GM12878 (cell line): ENCODE measurements at regions not wholly inside any gene's neighbourhood (a gene's known extent, or its start where the extent isn't known, plus 50 kb on each side); places are given as distances from the start of the nearest gene placed in this dataset.

Experiments
- ATAC-seq: fragments of 200-7000 bp; cut with Tn5 transposase; 3 replicates; pipeline ENCODE4 v1.9.1; 2020; ENCODE audit warnings: mild to moderate bottlenecking, moderate library complexity
- BruUV-seq: library from RNA; stranded (reverse); fragments of 400-500 nt; replicated peaks from 2 replicates; lab custom pipeline; 2021; lab: Mats Ljungman, UMichigan
- CTCF ChIA-PET: fragments of 300-600 bp; sonication (Branson Sonifier 250); formaldehyde crosslinking; extraction: SDS; loops from one replicate; lab custom pipeline; 2021; ENCODE audit warnings: inconsistent platforms; lab: Yijun Ruan, JAX
- POLR2A ChIA-PET: fragments of 350-600 bp; formaldehyde crosslinking; extraction: SDS; loops from one replicate; lab custom pipeline; 2021; ENCODE audit warnings: inconsistent platforms; lab: Charles Lee
- RAD21 ChIA-PET: fragments of 300-600 bp; sonication (Branson Sonifier 250); formaldehyde crosslinking; loops from one replicate; lab custom pipeline; 2023; ENCODE audit warnings: antibody characterized with exemption; ENCODE audit not compliant: unreplicated experiment; lab: Charles Lee
- SMC1A ChIA-PET: fragments of 300-600 bp; sonication (Branson Sonifier 250); formaldehyde crosslinking; loops from one replicate; lab custom pipeline; 2023; ENCODE audit not compliant: unreplicated experiment, uncharacterized antibody; lab: Charles Lee
- DNase-seq: peaks from one replicate; pipeline ENCODE4 v3.0.0-alpha.2; 2011; ENCODE audit warnings: low read depth, low spot score
- FAIRE-seq: peaks from 3 replicates; lab custom pipeline; 2011; peaks lifted over from hg19 to GRCh38; lab: Jason Lieb, UNC
- H2AFZ ChIP-seq: 2 replicates; pipeline ENCODE4 v1.6.0; 2011; ENCODE audit warnings: low read depth, low read length, control low read depth; ENCODE audit not compliant: control insufficient read depth
- H3K27ac ChIP-seq: 2 replicates; pipeline ENCODE4 v1.5.1; 2011; ENCODE audit warnings: control low read depth; ENCODE audit not compliant: control insufficient read depth, insufficient read depth
- H3K27me3 ChIP-seq, 2 experiments: replicated peaks in 1 of 2; 2 replicates each; pipeline versions ENCODE4 v1.6.0 to v1.6.1; 2011; ENCODE audit warnings: low read length in 1 of 2; ENCODE audit not compliant: control insufficient read depth in 2 of 2, insufficient read depth in 2 of 2
- H3K36me3 ChIP-seq, 2 experiments: 2 replicates each; pipeline ENCODE4 v1.5.1; 2011; ENCODE audit warnings: low read length in 1 of 2; ENCODE audit not compliant: control insufficient read depth in 2 of 2, insufficient read depth in 2 of 2
- H3K4me1 ChIP-seq: 2 replicates; pipeline ENCODE4 v1.6.1; 2011; ENCODE audit warnings: mild to moderate bottlenecking, low read length, moderate library complexity, mixed read lengths; ENCODE audit not compliant: control insufficient read depth, insufficient read depth
- H3K4me2 ChIP-seq: 2 replicates; pipeline ENCODE4 v1.6.0; 2011; ENCODE audit warnings: control low read depth; ENCODE audit not compliant: control insufficient read depth, insufficient read depth
- H3K4me3 ChIP-seq: fragments of 200-600 bp; sonication (generic); 2 replicates; pipeline ENCODE4 v1.5.1; 2016
- H3K79me2 ChIP-seq: 2 replicates; pipeline ENCODE4 v1.6.0; 2011; ENCODE audit warnings: low read length; ENCODE audit not compliant: control insufficient read depth, insufficient read depth
- H3K9ac ChIP-seq: 2 replicates; pipeline ENCODE4 v1.8.0; 2011; ENCODE audit warnings: low read length, control low read depth, mixed read lengths; ENCODE audit not compliant: control insufficient read depth, insufficient read depth
- H3K9me3 ChIP-seq: replicated peaks from 3 replicates; pipeline ENCODE4 v1.5.1; 2011; ENCODE audit warnings: mild to moderate bottlenecking, low read length; ENCODE audit not compliant: control insufficient read depth, insufficient read depth
- H4K20me1 ChIP-seq: 2 replicates; pipeline ENCODE4 v1.6.0; 2011; ENCODE audit not compliant: control insufficient read depth, insufficient read depth
- ASH2L ChIP-seq: fragments of 300-600, 200-600 bp; sonication (generic); IDR thresholded peaks from 2 replicates; pipeline ENCODE4 v1.6.1; 2017; ENCODE audit warnings: low read depth, mild to moderate bottlenecking, borderline replicate concordance
- CBX5 ChIP-seq: sonication (generic); IDR thresholded peaks from 2 replicates; pipeline ENCODE4 v1.6.1; 2016; ENCODE audit warnings: low read depth, moderate library complexity, mild to moderate bottlenecking, inconsistent platforms
- HDGF ChIP-seq: fragments of 450-650 bp; IDR thresholded peaks from 2 replicates; pipeline ENCODE4 v1.6.1; 2016; ENCODE audit warnings: antibody characterized with exemption
- IRF3 ChIP-seq: fragments of 450-650 bp; IDR thresholded peaks from 2 replicates; pipeline ENCODE4 v1.6.1; 2014; ENCODE audit warnings: mild to moderate bottlenecking
- NR2C1 ChIP-seq: fragments of 450-650 bp; IDR thresholded peaks from 2 replicates; pipeline ENCODE4 v1.6.1; 2017; ENCODE audit warnings: antibody characterized with exemption, mild to moderate bottlenecking, moderate library complexity
- PAX8 ChIP-seq: fragments of 450-650 bp; IDR thresholded peaks from 2 replicates; pipeline ENCODE4 v1.6.1; 2017; ENCODE audit warnings: mild to moderate bottlenecking, moderate library complexity
- RCOR1 ChIP-seq: conservative IDR thresholded peaks from 2 replicates; pipeline ENCODE4 v1.6.1; 2012; ENCODE audit warnings: low read depth, low read length, improper control_type of control experiment
- RFX5 ChIP-seq: IDR thresholded peaks from 2 replicates; pipeline ENCODE4 v1.6.1; 2011; ENCODE audit warnings: low read depth, low read length, improper control_type of control experiment
- SMAD5 ChIP-seq: IDR thresholded peaks from 2 replicates; pipeline ENCODE4 v1.6.1; 2016; ENCODE audit warnings: antibody characterized with exemption, low read depth
- ZBED1 ChIP-seq: IDR thresholded peaks from 2 replicates; pipeline ENCODE4 v1.6.1; 2016; ENCODE audit warnings: borderline replicate concordance
- ZNF217 ChIP-seq: fragments of 450-650 bp; IDR thresholded peaks from 2 replicates; pipeline ENCODE4 v1.6.1; 2017; ENCODE audit warnings: antibody characterized with exemption, mild to moderate bottlenecking
- WGBS: methylation state at CpG from one replicate; pipeline ENCODE4 v1.1.6; 2016; ENCODE audit warnings: low lambda C conversion rate; ENCODE audit not compliant: insufficient replicate concordance, insufficient coverage; ENCODE audit errors: missing lambda C conversion rate; 5-methylcytosine and 5-hydroxymethylcytosine counted together
- in situ Hi-C: fragments of 300-500 bp; cut with MboI; formaldehyde crosslinking; loops from 9 replicates; pipeline ENCODE4 v1.14.3; 2018; ENCODE audit warnings: mixed read lengths
- intact Hi-C: fragments of 100-400 bp; cut with micrococcal nuclease; formaldehyde crosslinking; loops from one replicate; pipeline ENCODE4 v1.14.2; 2022; ENCODE audit not compliant: unreplicated experiment
- TF ChIP-seq, protein P1 (sequence below): fragments of 450-650 bp; conservative IDR thresholded peaks from 2 replicates; pipeline ENCODE4 v1.6.1; 2017; ENCODE audit warnings: mild to moderate bottlenecking, moderate library complexity
- TF ChIP-seq, protein P2 (sequence below): fragments of 450-650 bp; IDR thresholded peaks from 2 replicates; pipeline ENCODE4 v1.6.1; 2017; ENCODE audit warnings: mild to moderate bottlenecking, moderate library complexity

DNA sequence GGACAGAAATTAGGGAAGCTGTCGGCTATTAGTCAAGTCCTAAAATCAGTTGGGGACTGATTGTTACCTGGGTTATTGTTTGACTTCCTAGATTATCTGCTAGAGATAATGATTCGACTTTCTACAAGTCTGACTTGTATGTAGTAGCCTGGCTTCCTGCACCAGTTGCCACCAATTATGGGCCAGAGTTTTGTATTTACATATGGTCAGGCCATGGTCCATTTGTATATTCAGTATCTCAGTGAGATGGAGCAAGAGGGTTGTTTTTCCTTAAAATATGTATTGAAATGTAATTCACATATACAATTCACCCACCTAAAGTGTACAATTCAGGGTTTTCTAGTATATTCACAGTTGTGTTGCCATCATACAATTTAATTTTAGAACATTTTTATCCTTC lies 130.6 kb upstream of the PHACTR3 start:
- H3K9me3 ChIP-seq = no peaks in the 10 kb centered on the region
- no peak overlapping the region for H3K27ac ChIP-seq
- no peaks in the 10 kb centered on the region for H4K20me1 ChIP-seq
- in situ Hi-C loops = no loop called here
- ATAC-seq (no peak), DNase-seq (no peak), FAIRE-seq (no peak)
- no TSS peak for BruUV-seq
- ChIA-PET RAD21 (no interaction called here), SMC1A (no interaction called here), POLR2A (no interaction called here), CTCF (no interaction called here)
- H3K36me3 ChIP-seq = no peaks in the 10 kb centered on the region
- H3K27me3 ChIP-seq = peaks cover 3 to 4% of the 10 kb centered on the region in 2 experiments; a peak in 2 of 4 replicates
- no peaks in the 10 kb centered on the region for H3K79me2 ChIP-seq
- TF ChIP-seq NR2C1 (no peak), HDGF (no peak)
- TF ChIP-seq, protein P1, sequence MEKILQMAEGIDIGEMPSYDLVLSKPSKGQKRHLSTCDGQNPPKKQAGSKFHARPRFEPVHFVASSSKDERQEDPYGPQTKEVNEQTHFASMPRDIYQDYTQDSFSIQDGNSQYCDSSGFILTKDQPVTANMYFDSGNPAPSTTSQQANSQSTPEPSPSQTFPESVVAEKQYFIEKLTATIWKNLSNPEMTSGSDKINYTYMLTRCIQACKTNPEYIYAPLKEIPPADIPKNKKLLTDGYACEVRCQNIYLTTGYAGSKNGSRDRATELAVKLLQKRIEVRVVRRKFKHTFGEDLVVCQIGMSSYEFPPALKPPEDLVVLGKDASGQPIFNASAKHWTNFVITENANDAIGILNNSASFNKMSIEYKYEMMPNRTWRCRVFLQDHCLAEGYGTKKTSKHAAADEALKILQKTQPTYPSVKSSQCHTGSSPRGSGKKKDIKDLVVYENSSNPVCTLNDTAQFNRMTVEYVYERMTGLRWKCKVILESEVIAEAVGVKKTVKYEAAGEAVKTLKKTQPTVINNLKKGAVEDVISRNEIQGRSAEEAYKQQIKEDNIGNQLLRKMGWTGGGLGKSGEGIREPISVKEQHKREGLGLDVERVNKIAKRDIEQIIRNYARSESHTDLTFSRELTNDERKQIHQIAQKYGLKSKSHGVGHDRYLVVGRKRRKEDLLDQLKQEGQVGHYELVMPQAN = no peak
- no peak overlapping the region for H2AFZ ChIP-seq
- WGBS = 24% methylated on average over 2 of the region's 2 CpGs
- intact Hi-C loops = no loop called here
- no peaks in the 10 kb centered on the region for H3K4me1 ChIP-seq
- H3K4me3 ChIP-seq = no peak overlapping the region
- no peak overlapping the region for H3K9ac ChIP-seq
- no peak overlapping the region for H3K4me2 ChIP-seq

DNA sequence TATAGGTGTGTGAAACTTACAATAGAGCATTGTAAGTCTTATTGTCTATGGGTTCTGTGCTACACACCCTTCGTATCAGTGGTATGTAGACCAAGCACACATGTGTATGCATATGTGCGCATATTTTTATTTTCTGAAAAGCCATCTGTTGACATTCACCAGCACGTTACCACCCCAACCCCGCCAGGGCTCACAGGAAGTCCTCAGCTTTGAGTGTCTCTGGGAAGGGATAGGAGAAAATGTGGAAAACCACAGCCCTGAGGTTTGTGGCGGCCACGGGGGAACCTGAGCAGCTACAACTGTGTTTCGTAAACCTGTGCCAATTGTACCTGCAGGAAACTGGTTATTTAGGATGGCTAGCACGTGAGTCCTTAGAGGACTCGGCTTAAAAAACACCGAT lies 123.3 kb upstream of the PHACTR3 start:
- H3K4me3 ChIP-seq = no peak overlapping the region
- SMC1A ChIA-PET = no interaction called here
- no peak overlapping the region for H3K27ac ChIP-seq
- 13% methylated on average over 10 of the region's 10 CpGs for WGBS
- no peak overlapping the region for H3K4me2 ChIP-seq
- no peak overlapping the region for H3K9ac ChIP-seq
- H4K20me1 ChIP-seq = no peaks in the 10 kb centered on the region
- peaks cover 0 to 2% of the 10 kb centered on the region in 2 experiments; a peak in 2 of 4 replicates for H3K27me3 ChIP-seq
- intact Hi-C loops (no loop called here), in situ Hi-C loops (no loop called here)
- no peaks in the 10 kb centered on the region for H3K79me2 ChIP-seq
- CTCF ChIA-PET = no interaction called here
- no peaks in the 10 kb centered on the region for H3K36me3 ChIP-seq
- BruUV-seq = no TSS peak
- no peak overlapping the region for H2AFZ ChIP-seq
- POLR2A ChIA-PET = no interaction called here
- no peak for ATAC-seq
- H3K4me1 ChIP-seq = no peaks in the 10 kb centered on the region
- no peak for DNase-seq
- no peak for FAIRE-seq
- RAD21 ChIA-PET = no interaction called here
- H3K9me3 ChIP-seq = no peaks in the 10 kb centered on the region
- no peak for TF ChIP-seq PAX8
- TF ChIP-seq RCOR1 = no peak
- TF ChIP-seq CBX5 = no peak
- no peak for TF ChIP-seq ASH2L
- no peak for TF ChIP-seq RFX5
- no peak for TF ChIP-seq ZBED1
- no peak for TF ChIP-seq HDGF
- TF ChIP-seq IRF3 = no peak
- TF ChIP-seq ZNF217 = no peak
- TF ChIP-seq, protein P2, sequence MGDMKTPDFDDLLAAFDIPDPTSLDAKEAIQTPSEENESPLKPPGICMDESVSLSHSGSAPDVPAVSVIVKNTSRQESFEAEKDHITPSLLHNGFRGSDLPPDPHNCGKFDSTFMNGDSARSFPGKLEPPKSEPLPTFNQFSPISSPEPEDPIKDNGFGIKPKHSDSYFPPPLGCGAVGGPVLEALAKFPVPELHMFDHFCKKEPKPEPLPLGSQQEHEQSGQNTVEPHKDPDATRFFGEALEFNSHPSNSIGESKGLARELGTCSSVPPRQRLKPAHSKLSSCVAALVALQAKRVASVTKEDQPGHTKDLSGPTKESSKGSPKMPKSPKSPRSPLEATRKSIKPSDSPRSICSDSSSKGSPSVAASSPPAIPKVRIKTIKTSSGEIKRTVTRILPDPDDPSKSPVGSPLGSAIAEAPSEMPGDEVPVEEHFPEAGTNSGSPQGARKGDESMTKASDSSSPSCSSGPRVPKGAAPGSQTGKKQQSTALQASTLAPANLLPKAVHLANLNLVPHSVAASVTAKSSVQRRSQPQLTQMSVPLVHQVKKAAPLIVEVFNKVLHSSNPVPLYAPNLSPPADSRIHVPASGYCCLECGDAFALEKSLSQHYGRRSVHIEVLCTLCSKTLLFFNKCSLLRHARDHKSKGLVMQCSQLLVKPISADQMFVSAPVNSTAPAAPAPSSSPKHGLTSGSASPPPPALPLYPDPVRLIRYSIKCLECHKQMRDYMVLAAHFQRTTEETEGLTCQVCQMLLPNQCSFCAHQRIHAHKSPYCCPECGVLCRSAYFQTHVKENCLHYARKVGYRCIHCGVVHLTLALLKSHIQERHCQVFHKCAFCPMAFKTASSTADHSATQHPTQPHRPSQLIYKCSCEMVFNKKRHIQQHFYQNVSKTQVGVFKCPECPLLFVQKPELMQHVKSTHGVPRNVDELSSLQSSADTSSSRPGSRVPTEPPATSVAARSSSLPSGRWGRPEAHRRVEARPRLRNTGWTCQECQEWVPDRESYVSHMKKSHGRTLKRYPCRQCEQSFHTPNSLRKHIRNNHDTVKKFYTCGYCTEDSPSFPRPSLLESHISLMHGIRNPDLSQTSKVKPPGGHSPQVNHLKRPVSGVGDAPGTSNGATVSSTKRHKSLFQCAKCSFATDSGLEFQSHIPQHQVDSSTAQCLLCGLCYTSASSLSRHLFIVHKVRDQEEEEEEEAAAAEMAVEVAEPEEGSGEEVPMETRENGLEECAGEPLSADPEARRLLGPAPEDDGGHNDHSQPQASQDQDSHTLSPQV = no peak
- no peak for TF ChIP-seq SMAD5
